Trophoblast cell (in vitro differentiated cells and primary cell): ENCODE measurements at regions not wholly inside any gene's neighbourhood (a gene's known extent, or its start where the extent isn't known, plus 50 kb on each side); places are given as distances from the start of the nearest gene placed in this dataset.

Source experiments
- DNase-seq, 2 donors: peaks; one replicate each; pipeline ENCODE4 v3.0.0-alpha.2; 2016
- H2AFZ ChIP-seq: 2 replicates; pipeline ENCODE4 v1.6.1; 2013; ENCODE audit warnings: low read length, moderate library complexity, mild to moderate bottlenecking; ENCODE audit not compliant: insufficient read depth, poor library complexity
- H2AK5ac ChIP-seq: 2 replicates; pipeline ENCODE4 v1.6.1; 2013; ENCODE audit warnings: mild to moderate bottlenecking, low read length
- H2BK120ac ChIP-seq: 2 replicates; pipeline ENCODE4 v1.6.1; 2013; ENCODE audit warnings: low read length, mild to moderate bottlenecking, moderate library complexity; ENCODE audit not compliant: insufficient read depth, poor library complexity
- H2BK12ac ChIP-seq: 2 replicates; pipeline ENCODE4 v1.6.1; 2013; ENCODE audit warnings: mild to moderate bottlenecking, low read length, moderate library complexity
- H2BK5ac ChIP-seq: 2 replicates; pipeline ENCODE4 v1.6.1; 2013; ENCODE audit warnings: low read length, low read depth, moderate library complexity, mild to moderate bottlenecking; ENCODE audit not compliant: poor library complexity
- H3K14ac ChIP-seq: 2 replicates; pipeline ENCODE4 v1.6.1; 2013; ENCODE audit warnings: mild to moderate bottlenecking, low read length
- H3K18ac ChIP-seq: 2 replicates; pipeline ENCODE4 v1.6.1; 2013; ENCODE audit warnings: mild to moderate bottlenecking, low read length
- H3K23ac ChIP-seq: 2 replicates; pipeline ENCODE4 v1.6.1; 2013; ENCODE audit warnings: low read length
- H3K27ac ChIP-seq: 2 replicates; pipeline ENCODE4 v1.5.1; 2013; ENCODE audit warnings: low read depth, mild to moderate bottlenecking, inconsistent platforms, low read length, moderate library complexity
- H3K27me3 ChIP-seq: 2 replicates; pipeline ENCODE4 v1.6.1; 2013; ENCODE audit warnings: inconsistent platforms, mild to moderate bottlenecking, low read length, moderate library complexity; ENCODE audit not compliant: insufficient read depth
- H3K36me3 ChIP-seq, 2 experiments: 1 replicate in 1 of 2; 2 replicates in 1 of 2; pipeline ENCODE4 v1.6.1; 2013; ENCODE audit warnings: low read length in 2 of 2, mild to moderate bottlenecking in 2 of 2, moderate library complexity in 1 of 2; ENCODE audit not compliant: insufficient read depth in 2 of 2, control insufficient read depth in 1 of 2
- H3K4ac ChIP-seq: 2 replicates; pipeline ENCODE4 v1.6.1; 2013; ENCODE audit warnings: low read depth, mild to moderate bottlenecking, low read length, moderate library complexity
- H3K4me1 ChIP-seq, 2 experiments: 1 replicate in 1 of 2; 2 replicates in 1 of 2; pipeline ENCODE4 v1.6.1; 2013; ENCODE audit warnings: low read length in 2 of 2, mild to moderate bottlenecking in 2 of 2, moderate library complexity in 1 of 2; ENCODE audit not compliant: insufficient read depth in 2 of 2, control insufficient read depth in 1 of 2
- H3K4me2 ChIP-seq: 2 replicates; pipeline ENCODE4 v1.6.1; 2013; ENCODE audit warnings: inconsistent platforms, mild to moderate bottlenecking, low read length, moderate library complexity
- H3K4me3 ChIP-seq: 2 replicates; pipeline ENCODE4 v1.5.1; 2013; ENCODE audit warnings: mild to moderate bottlenecking, low read depth, low read length, inconsistent platforms
- H3K79me1 ChIP-seq: one replicate; pipeline ENCODE4 v1.6.1; 2013; ENCODE audit warnings: low read length
- H3K79me2 ChIP-seq: 2 replicates; pipeline ENCODE4 v1.6.1; 2013; ENCODE audit warnings: low read length, mild to moderate bottlenecking; ENCODE audit not compliant: control insufficient read depth, insufficient read depth, poor library complexity
- H3K9ac ChIP-seq: 2 replicates; pipeline ENCODE4 v1.6.1; 2013; ENCODE audit warnings: mild to moderate bottlenecking, low read length
- H3K9me3 ChIP-seq: 2 replicates; pipeline ENCODE4 v1.6.1; 2013; ENCODE audit warnings: low read depth, mild to moderate bottlenecking, control low read depth, inconsistent platforms, low read length; ENCODE audit not compliant: insufficient read depth
- H4K12ac ChIP-seq: 2 replicates; pipeline ENCODE4 v1.6.1; 2013; ENCODE audit warnings: low read depth, mild to moderate bottlenecking, low read length, moderate library complexity
- H4K8ac ChIP-seq: 2 replicates; pipeline ENCODE4 v1.6.1; 2013; ENCODE audit warnings: low read depth, mild to moderate bottlenecking, low read length, moderate library complexity
- H4K91ac ChIP-seq: one replicate; pipeline ENCODE4 v1.6.1; 2013; ENCODE audit warnings: low read depth, mild to moderate bottlenecking, low read length, moderate library complexity
- WGBS: extraction: QIAGEN DNeasy Blood & Tissue Kit; methylation state at CpG from one replicate; pipeline ENCODE4 v1.1.7; 2013; ENCODE audit warnings: missing lambda C conversion rate; ENCODE audit not compliant: insufficient read length, insufficient coverage; ENCODE audit errors: extremely low coverage; 5-methylcytosine and 5-hydroxymethylcytosine counted together

- Histone ChIP-seq H3K27ac (no peak overlapping the region), H3K4me3 (no peak overlapping the region), H3K36me3 (no peaks in the 10 kb centered on the region), H3K4me1 (no peaks in the 10 kb centered on the region), H3K9me3 (no peaks in the 10 kb centered on the region), H2BK120ac (no peak overlapping the region), H3K9ac (no peak overlapping the region), H3K79me2 (no peaks in the 10 kb centered on the region), H4K12ac (no peak overlapping the region), H2BK5ac (no peak overlapping the region), H3K79me1 (no peaks in the 10 kb centered on the region), H3K14ac (no peak overlapping the region), H3K27me3 (no peaks in the 10 kb centered on the region), H3K23ac (no peak overlapping the region), H2AK5ac (no peak overlapping the region), H2BK12ac (no peak overlapping the region), H3K18ac (no peak overlapping the region), H3K4me2 (no peak overlapping the region), H2AFZ (no peak overlapping the region), H3K4ac (no peak overlapping the region), H4K91ac (no peak overlapping the region), H4K8ac (no peak overlapping the region)
- no CpG with 5 or more reads among the region's 5 CpGs for WGBS
- DNase-seq: no peak
These were observed 102.2 kb downstream of the SOD2 start for GRCh38 chr6:159590835-159591234.

GRCh38 chr6:159586684-159587083 lies 106.4 kb downstream of the SOD2 start:
- no peaks in the 10 kb centered on the region for H3K27me3 ChIP-seq

GRCh38 chr6:159582736-159583135 lies 110.3 kb downstream of the SOD2 start:
- Histone ChIP-seq H4K91ac (no peak overlapping the region), H3K4me1 (no peaks in the 10 kb centered on the region), H3K23ac (no peak overlapping the region), H3K27me3 (no peaks in the 10 kb centered on the region), H3K18ac (no peak overlapping the region), H2BK12ac (no peak overlapping the region), H2AK5ac (no peak overlapping the region), H2BK120ac (no peak overlapping the region), H4K12ac (no peak overlapping the region), H3K14ac (no peak overlapping the region), H3K4me3 (no peak overlapping the region), H4K8ac (no peak overlapping the region), H3K79me2 (no peaks in the 10 kb centered on the region), H2AFZ (no peak overlapping the region), H3K79me1 (no peaks in the 10 kb centered on the region), H3K9me3 (no peaks in the 10 kb centered on the region), H3K4ac (no peak overlapping the region), H3K4me2 (no peak overlapping the region), H3K36me3 (no peaks in the 10 kb centered on the region), H3K27ac (no peak overlapping the region), H2BK5ac (no peak overlapping the region), H3K9ac (no peak overlapping the region)
- no peak for DNase-seq
- no CpG with 5 or more reads among the region's 8 CpGs for WGBS

More at GRCh38 chr6:159586684-159587083, 106.4 kb downstream of the SOD2 start:
- no peak overlapping the region for H3K4me3 ChIP-seq
- no peak overlapping the region for H4K12ac ChIP-seq
- no peak overlapping the region for H2BK120ac ChIP-seq
- H3K9me3 ChIP-seq: no peaks in the 10 kb centered on the region
- H3K27ac ChIP-seq: no peak overlapping the region
- no peak overlapping the region for H2AK5ac ChIP-seq
- no peak overlapping the region for H4K91ac ChIP-seq
- DNase-seq: no peak
- H3K18ac ChIP-seq: no peak overlapping the region
- no CpG with 5 or more reads among the region's 1 CpG for WGBS
- no peak overlapping the region for H4K8ac ChIP-seq
- H2BK5ac ChIP-seq: no peak overlapping the region
- H3K4me2 ChIP-seq: no peak overlapping the region
- H3K4me1 ChIP-seq: no peaks in the 10 kb centered on the region
- H3K36me3 ChIP-seq: no peaks in the 10 kb centered on the region
- H2BK12ac ChIP-seq: no peak overlapping the region
- H2AFZ ChIP-seq: no peak overlapping the region
- H3K79me2 ChIP-seq: no peaks in the 10 kb centered on the region
- no peak overlapping the region for H3K14ac ChIP-seq
- H3K4ac ChIP-seq: no peak overlapping the region
- no peak overlapping the region for H3K23ac ChIP-seq
- H3K9ac ChIP-seq: no peak overlapping the region
- H3K79me1 ChIP-seq: no peaks in the 10 kb centered on the region

GRCh38 chr6:159578629-159579028 lies 114.4 kb downstream of the SOD2 start:
- no peak overlapping the region for H3K18ac ChIP-seq
- no peaks in the 10 kb centered on the region for H3K79me2 ChIP-seq
- peaks cover 2% of the 10 kb centered on the region for H3K9me3 ChIP-seq
- no peak overlapping the region for H4K91ac ChIP-seq
- H3K36me3 ChIP-seq: no peaks in the 10 kb centered on the region
- no peak overlapping the region for H3K4ac ChIP-seq
- no peak overlapping the region for H2BK12ac ChIP-seq
- no CpG with 5 or more reads among the region's 5 CpGs for WGBS
- no peak overlapping the region for H3K4me2 ChIP-seq
- H3K27ac ChIP-seq: no peak overlapping the region
- no peak overlapping the region for H2AK5ac ChIP-seq
- H3K23ac ChIP-seq: no peak overlapping the region
- H2BK120ac ChIP-seq: no peak overlapping the region
- no peak overlapping the region for H3K9ac ChIP-seq
- no peak overlapping the region for H2AFZ ChIP-seq
- H3K14ac ChIP-seq: no peak overlapping the region
- no peak overlapping the region for H4K12ac ChIP-seq
- no peak for DNase-seq
- H3K79me1 ChIP-seq: no peaks in the 10 kb centered on the region
- H4K8ac ChIP-seq: no peak overlapping the region
- no peaks in the 10 kb centered on the region for H3K4me1 ChIP-seq
- no peak overlapping the region for H2BK5ac ChIP-seq
- no peak overlapping the region for H3K4me3 ChIP-seq
- no peaks in the 10 kb centered on the region for H3K27me3 ChIP-seq
